Omental fat pad (tissue), 3 donors: ENCODE measurements at regions not wholly inside any gene's neighbourhood (a gene's known extent, or its start where the extent isn't known, plus 50 kb on each side); places are given as distances from the start of the nearest gene placed in this dataset.

Experiments
- ATAC-seq: fragments of 150-250 bp; one replicate; pipeline ENCODE4 v1.9.1; 2016; ENCODE audit warnings: mild to moderate bottlenecking, moderate library complexity; ENCODE audit not compliant: low FRiP score
- DNase-seq: peaks from one replicate; pipeline ENCODE4 v3.0.0-alpha.2; 2019; ENCODE audit warnings: low spot score
- CTCF ChIP-seq, 3 donors: fragments of 450-650 bp; IDR thresholded peaks; one replicate each; pipeline ENCODE4 v1.5.1; 2016 to 2017; ENCODE audit warnings: antibody characterized with exemption in 3 of 3, mild to moderate bottlenecking in 3 of 3, moderate library complexity in 2 of 3

DNA sequence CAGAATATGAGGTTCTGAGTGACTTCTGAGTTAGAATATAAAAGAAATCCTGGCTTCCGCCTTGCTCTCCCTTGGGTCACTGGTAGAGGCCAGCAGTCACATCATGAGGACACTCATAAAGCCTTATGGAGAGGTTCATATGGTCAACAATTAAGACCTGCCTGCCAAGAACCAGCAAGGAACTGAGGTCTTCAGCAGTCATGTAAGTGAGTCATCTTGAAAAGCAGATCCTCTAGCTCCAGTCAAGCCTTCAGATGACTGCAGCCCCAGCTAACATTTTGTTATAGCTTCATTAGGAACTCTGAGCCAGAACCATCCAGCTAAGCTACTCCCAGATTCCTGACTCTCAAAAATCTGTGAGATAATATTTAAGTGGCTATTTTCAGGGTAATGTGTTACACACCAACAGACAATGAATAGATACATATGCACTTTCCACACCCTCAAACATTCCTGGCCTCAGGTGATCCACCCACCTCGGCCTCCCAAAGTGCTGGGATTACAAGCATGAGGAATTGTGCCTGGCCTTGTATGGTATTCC lies 447.2 kb downstream of the SHQ1 start:
- DNase-seq = no peak
- TF ChIP-seq CTCF (IDR thresholded peaks at IDR 0.05) = no peak
- ATAC-seq = no peak

DNA sequence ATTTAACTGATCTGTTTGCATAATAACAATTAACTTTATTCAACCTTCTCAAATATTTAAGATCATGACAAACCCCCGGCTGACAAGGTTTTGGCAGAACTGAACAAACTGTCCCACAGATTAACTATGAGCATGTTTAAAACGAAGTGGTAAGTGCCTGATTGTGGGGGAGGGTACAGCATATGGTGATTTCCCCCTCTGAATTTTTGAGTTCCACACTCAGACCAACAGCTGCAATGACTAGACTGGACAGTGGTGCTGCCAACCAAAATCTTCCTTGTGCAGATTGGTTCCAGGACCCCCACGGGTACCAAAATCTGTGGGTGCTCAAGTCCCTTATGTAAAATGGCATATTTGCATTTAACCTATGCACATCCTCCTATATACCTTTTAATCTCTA lies 449.5 kb downstream of the SHQ1 start:
- no peak for ATAC-seq
- DNase-seq = no peak
- TF ChIP-seq CTCF (IDR thresholded peaks at IDR 0.05) = no peak

DNA sequence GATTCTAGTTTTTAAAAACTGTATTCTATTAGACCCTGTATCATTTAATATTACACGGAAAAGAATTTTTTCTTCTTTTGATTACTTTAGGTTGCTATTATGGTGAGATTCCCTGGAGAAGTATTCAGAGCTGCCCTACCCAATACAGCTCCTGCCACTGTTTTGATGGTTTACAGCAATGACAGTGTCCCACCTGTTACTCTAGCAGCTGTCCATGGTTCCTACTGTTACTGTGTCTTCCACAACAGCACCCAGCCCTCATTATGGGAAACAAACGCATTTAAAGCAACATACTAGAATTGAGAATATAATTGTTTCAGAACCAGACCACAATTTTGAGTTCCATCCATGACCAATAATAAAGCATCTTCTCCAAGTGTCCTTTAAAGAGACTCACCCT lies 450.7 kb downstream of the SHQ1 start:
- no peak for ATAC-seq
- no peak for DNase-seq
- TF ChIP-seq CTCF (IDR thresholded peaks at IDR 0.05) = no peak

DNA sequence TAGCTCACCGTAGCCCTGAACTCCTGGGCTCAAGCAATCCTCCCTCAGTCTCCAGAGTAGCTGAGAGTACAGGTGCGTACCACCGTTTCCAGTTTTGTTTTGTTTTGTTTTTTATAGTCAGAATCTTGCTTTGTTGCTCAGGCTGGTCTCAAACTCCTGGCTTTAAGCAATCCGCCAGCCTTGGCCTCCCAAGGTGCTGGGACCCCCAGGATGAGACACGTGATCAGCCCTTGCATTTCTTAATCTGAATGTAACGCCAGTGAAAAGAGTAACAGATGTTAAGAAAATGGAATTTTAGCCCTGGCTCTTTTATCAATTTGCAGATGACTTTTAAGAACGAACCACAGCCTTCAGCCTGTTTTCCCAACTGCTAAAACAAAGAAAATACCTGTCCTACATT lies 451.3 kb downstream of the SHQ1 start:
- no peak for DNase-seq
- no peak for ATAC-seq
- no peak for TF ChIP-seq CTCF (IDR thresholded peaks at IDR 0.05)

DNA sequence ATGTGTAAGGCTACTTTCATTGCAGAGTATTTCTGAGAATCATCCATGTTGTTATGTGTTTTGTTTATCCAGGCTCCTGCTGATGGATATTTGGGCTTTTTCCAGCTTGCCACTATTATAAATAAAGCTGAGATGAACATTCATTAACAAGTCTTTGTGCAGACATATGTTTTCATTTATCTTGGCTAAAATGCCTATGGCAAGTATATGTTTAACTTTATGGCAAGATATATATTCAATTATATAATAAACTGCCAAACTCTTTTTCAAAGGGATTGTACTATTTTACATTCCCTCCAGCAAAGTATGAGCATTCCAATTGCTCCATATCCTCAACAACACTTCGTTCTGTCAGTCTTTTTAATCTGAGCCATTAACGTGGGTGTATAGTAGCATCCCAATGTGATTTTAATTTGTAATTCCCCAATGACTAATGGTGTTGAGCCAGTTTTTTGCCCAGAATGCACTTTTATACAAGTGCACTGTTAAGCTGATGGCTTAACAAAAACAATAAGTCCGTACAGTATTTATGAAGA lies 452.4 kb downstream of the SHQ1 start:
- ATAC-seq = no peak
- DNase-seq = no peak
- TF ChIP-seq CTCF (IDR thresholded peaks at IDR 0.05) = no peak

DNA sequence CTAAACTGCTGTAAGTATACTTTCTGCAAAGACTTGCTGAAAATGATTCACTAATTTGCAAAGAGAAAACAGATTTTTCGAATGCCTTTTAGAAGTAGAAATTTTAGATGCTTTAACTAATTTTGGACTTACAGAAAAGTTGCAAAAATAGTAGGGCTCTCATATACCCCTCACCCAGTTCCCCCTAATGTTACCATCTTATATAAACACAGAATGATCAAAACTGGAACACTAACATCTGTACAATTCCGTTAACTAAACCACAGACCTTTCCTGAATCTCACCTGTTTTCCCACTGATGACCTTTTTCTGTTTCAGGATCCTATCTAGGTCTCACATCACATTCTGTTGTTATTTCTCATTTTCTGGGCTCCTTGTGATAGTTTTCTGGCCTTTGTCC lies 454.8 kb downstream of the SHQ1 start:
- DNase-seq (no peak), ATAC-seq (no peak)
- TF ChIP-seq CTCF (IDR thresholded peaks at IDR 0.05) = no peak

GRCh38 chr3:72391659-72392058 lies 456.6 kb downstream of the SHQ1 start:
- no peak for ATAC-seq
- no peak for TF ChIP-seq CTCF (IDR thresholded peaks at IDR 0.05)
- DNase-seq = no peak
